KOPT-K1 (cell line): ENCODE measurements at regions not wholly inside any gene's neighbourhood (a gene's known extent, or its start where the extent isn't known, plus 50 kb on each side); places are given as distances from the start of the nearest gene placed in this dataset.

ENCODE experiments used
- H3K27ac ChIP-seq: fragments of 200-600 bp; sonication (generic); 2 replicates; pipeline ENCODE4 v1.5.1; 2016; ENCODE audit warnings: antibody characterized with exemption, mild to moderate bottlenecking, low read depth, low read length; ENCODE audit not compliant: poor library complexity, severe bottlenecking
- H3K36me3 ChIP-seq: fragments of 200-600 bp; sonication (generic); 2 replicates; pipeline ENCODE4 v1.5.1; 2017; ENCODE audit warnings: antibody characterized with exemption, mild to moderate bottlenecking, low read length, moderate library complexity; ENCODE audit not compliant: insufficient read depth
- H3K9me3 ChIP-seq: fragments of 200-600 bp; sonication (generic); 2 replicates; pipeline ENCODE4 v1.5.1; 2017; ENCODE audit warnings: antibody characterized with exemption, low read length, mild to moderate bottlenecking; ENCODE audit not compliant: insufficient read depth, poor library complexity, severe bottlenecking

DNA sequence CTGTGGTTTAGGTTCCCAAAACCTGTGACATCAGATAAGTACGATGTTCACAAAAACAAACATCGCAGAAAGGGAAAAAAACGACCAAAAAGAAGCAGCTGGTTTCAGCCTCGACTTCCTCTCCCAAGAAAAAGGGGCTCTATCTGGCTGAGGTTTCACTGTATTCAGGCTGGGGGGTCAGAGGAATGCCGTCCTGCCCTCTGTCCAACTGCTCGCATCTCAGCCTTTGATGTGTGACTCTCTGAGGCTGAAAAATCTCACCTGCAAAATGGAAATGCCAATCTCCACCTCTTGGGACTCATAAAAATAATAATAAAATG, 123.6 kb upstream of the PTPN1 start:
- Histone ChIP-seq H3K9me3 (no peaks in the 10 kb centered on the region), H3K36me3 (no peaks in the 10 kb centered on the region), H3K27ac (no peak overlapping the region)

DNA sequence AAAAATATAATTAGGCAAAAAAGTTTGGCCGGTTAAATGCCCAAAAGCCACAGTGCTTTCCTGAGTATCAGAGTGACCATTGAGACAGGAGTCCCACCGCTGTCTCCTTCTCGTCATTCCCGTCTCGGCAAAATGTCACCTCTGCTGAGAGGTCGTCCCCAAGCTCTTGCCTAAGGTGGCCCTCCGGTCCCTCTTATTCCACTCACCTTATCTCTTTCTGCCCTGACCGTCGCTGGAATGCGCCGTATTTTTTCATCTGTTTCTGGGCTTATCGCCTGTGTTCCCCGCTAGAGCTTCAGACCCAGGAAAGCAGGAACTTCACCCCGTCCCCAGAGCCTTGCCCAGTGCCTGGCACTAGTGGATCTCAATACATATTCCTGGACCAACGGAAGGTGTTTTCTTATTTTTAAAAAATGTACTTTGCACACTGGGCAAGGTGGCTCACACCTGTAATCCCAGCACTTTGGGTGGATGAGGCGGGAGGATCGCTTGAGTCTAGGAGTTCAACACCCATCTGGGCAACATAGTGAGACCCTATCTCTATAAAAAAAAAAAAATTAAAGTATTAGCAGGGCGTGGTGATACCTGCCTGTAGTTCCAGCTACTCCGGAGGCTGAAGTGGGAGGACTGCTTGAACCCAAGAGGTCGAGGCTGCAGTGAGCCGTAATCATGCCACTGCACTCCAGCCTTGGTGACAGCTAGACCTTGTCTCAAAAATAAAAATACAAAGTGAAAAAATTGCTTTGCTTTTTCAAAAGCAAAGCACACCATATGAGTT, 122.8 kb upstream of the PTPN1 start:
- no peaks in the 10 kb centered on the region for H3K9me3 ChIP-seq
- no peaks in the 10 kb centered on the region for H3K36me3 ChIP-seq
- no peak overlapping the region for H3K27ac ChIP-seq

GRCh38 chr20:50387996-50388332, 122.2 kb upstream of the PTPN1 start:
- no peaks in the 10 kb centered on the region for H3K9me3 ChIP-seq
- no peaks in the 10 kb centered on the region for H3K36me3 ChIP-seq
- H3K27ac ChIP-seq = no peak overlapping the region

DNA sequence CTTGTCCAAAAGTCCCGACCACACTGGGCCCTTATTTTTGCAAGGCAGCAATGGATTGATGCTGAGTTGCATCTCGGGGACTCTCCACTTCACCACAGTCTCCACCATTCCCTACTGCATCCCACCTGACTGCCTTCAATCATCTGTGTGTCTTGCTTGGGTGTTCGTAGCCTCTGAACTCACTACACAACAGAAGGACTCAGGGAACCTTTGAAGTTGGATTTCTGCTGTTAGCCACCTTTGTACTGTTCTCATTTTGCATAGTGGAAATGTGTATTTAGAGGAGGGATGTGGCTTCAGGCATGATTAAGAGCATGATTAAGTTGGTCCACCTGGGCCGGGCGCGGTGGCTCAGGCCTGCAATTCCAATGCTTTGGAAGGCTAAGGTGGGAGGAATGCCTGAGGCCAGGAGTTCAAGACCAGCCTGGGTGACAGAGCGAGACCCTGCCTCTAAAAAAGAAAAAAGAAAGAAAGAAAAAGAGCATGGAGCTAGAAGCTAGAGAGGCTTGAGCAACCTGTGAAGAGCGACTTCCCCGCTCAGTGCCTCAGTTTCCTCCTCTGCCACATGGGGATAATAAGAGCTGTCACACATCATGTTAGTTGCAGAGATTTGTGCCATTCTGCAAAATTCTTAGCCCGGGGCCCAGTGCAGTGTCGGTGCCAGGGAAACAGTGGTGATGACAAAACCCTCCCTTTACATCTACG, 121.3 kb upstream of the PTPN1 start:
- Histone ChIP-seq H3K27ac (no peak overlapping the region), H3K36me3 (no peaks in the 10 kb centered on the region), H3K9me3 (no peaks in the 10 kb centered on the region)

GRCh38 chr20:50389438-50389807, 120.8 kb upstream of the PTPN1 start:
- no peaks in the 10 kb centered on the region for H3K36me3 ChIP-seq
- no peak overlapping the region for H3K27ac ChIP-seq
- H3K9me3 ChIP-seq = no peaks in the 10 kb centered on the region

GRCh38 chr20:50389808-50390684, 120.1 kb upstream of the PTPN1 start:
- H3K9me3 ChIP-seq = no peaks in the 10 kb centered on the region
- no peaks in the 10 kb centered on the region for H3K36me3 ChIP-seq
- H3K27ac ChIP-seq = no peak overlapping the region

GRCh38 chr20:50390685-50391443, 119.3 kb upstream of the PTPN1 start:
- H3K27ac ChIP-seq = no peak overlapping the region
- no peaks in the 10 kb centered on the region for H3K36me3 ChIP-seq
- H3K9me3 ChIP-seq = no peaks in the 10 kb centered on the region

GRCh38 chr20:50391444-50392137, 118.6 kb upstream of the PTPN1 start:
- Histone ChIP-seq H3K9me3 (no peaks in the 10 kb centered on the region), H3K27ac (no peak overlapping the region), H3K36me3 (no peaks in the 10 kb centered on the region)

- Histone ChIP-seq H3K36me3 (no peaks in the 10 kb centered on the region), H3K27ac (no peak overlapping the region), H3K9me3 (no peaks in the 10 kb centered on the region)
Observed at GRCh38 chr20:50392138-50392866, 117.9 kb upstream of the PTPN1 start.

GRCh38 chr20:50393242-50393641, 116.9 kb upstream of the PTPN1 start:
- no peaks in the 10 kb centered on the region for H3K9me3 ChIP-seq
- H3K27ac ChIP-seq = no peak overlapping the region
- no peaks in the 10 kb centered on the region for H3K36me3 ChIP-seq

GRCh38 chr20:50393990-50394561, 116.1 kb upstream of the PTPN1 start:
- Histone ChIP-seq H3K27ac (no peak overlapping the region), H3K9me3 (no peaks in the 10 kb centered on the region), H3K36me3 (no peaks in the 10 kb centered on the region)

GRCh38 chr20:50394569-50394968, 115.6 kb upstream of the PTPN1 start:
- no peak overlapping the region for H3K27ac ChIP-seq
- H3K36me3 ChIP-seq = no peaks in the 10 kb centered on the region

DNA sequence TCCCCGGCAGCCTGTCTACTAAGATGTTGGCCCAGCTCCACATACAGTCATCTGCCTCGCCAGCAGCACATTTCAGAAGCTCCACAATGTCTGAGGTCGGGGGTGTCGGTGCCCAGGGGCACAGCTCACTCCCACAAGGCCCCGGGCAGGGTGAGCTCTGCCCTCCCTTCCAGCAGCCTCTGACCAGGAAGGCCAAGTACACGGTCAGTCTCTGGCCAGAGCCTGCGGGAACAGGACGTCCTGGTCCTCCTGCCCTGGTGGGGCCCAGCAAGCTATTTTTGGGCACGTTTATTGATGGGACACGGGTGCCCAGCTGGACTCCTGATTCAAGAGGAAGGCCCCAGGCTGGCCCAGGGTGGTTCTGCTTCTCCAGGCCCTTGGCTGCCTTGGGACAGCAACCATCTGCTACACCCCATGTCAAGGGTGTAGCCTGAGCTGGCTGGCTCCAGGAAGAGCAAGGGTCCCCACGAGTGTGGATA, 114.9 kb upstream of the PTPN1 start:
- H3K9me3 ChIP-seq = no peaks in the 10 kb centered on the region
- no peak overlapping the region for H3K27ac ChIP-seq
- no peaks in the 10 kb centered on the region for H3K36me3 ChIP-seq

More at GRCh38 chr20:50394569-50394968, 115.6 kb upstream of the PTPN1 start:
- no peaks in the 10 kb centered on the region for H3K9me3 ChIP-seq
